ENCODE measurements at regions not wholly inside any gene's neighbourhood (a gene's known extent, or its start where the extent isn't known, plus 50 kb on each side); places are given as distances from the start of the nearest gene placed in this dataset.

DNA sequence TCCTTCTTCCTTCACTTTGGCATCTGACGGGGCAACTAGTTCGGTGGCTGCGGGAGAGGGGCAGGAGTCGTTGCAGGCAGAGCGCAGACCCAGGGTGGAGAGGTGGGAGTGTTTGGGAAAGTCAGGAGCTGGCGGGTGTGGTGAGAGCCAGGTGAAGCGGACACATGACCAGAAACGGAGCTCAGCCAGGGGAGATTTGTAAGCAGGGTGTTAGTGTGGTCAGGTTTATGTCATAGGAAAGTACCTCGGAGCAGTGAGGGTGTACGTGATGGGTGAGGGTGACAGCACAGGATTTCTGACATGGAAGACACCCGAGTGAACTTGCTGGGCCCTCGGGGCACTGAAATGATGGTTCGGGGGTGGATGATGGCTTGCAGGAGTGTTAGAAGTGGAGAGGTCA is 247.4 kb upstream of the TPM1 start:
- H3K4me1 Mint-ChIP-seq (ENCODE audit: low read depth, unreplicated experiment) = peaks cover 43% of the 10 kb centered on the region
- H2AFZ ChIP-seq (ENCODE audit: low read depth, low read length) = no peak overlapping the region
- H3K4me2 ChIP-seq (ENCODE audit: low read length) = no peak overlapping the region
- TF ChIP-seq EZH2 (IDR thresholded peaks at IDR 0.05; ENCODE audit: insufficient read depth, low read length) = no peak
- TF ChIP-seq, protein P1, sequence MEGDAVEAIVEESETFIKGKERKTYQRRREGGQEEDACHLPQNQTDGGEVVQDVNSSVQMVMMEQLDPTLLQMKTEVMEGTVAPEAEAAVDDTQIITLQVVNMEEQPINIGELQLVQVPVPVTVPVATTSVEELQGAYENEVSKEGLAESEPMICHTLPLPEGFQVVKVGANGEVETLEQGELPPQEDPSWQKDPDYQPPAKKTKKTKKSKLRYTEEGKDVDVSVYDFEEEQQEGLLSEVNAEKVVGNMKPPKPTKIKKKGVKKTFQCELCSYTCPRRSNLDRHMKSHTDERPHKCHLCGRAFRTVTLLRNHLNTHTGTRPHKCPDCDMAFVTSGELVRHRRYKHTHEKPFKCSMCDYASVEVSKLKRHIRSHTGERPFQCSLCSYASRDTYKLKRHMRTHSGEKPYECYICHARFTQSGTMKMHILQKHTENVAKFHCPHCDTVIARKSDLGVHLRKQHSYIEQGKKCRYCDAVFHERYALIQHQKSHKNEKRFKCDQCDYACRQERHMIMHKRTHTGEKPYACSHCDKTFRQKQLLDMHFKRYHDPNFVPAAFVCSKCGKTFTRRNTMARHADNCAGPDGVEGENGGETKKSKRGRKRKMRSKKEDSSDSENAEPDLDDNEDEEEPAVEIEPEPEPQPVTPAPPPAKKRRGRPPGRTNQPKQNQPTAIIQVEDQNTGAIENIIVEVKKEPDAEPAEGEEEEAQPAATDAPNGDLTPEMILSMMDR (IDR thresholded peaks at IDR 0.05; ENCODE audit: insufficient read depth, low read depth, low read length) = no peak
- FAIRE-seq (no peak), DNase-seq (ENCODE audit: low read depth) (no peak)
- H3K36me3 ChIP-seq (ENCODE audit: insufficient read depth, low read length) = no peaks in the 10 kb centered on the region
- H3K79me2 ChIP-seq (ENCODE audit: insufficient read depth, low read length) = no peaks in the 10 kb centered on the region
- no peaks in the 10 kb centered on the region for H4K20me1 ChIP-seq (ENCODE audit: insufficient read depth, low read length)
- no peak overlapping the region for H3K27ac ChIP-seq (ENCODE audit: low read depth, low read length)
- peaks cover 6% of the 10 kb centered on the region for H3K27me3 Mint-ChIP-seq (ENCODE audit: low read depth, unreplicated experiment)
- no peak overlapping the region for H3K27ac Mint-ChIP-seq (ENCODE audit: unreplicated experiment)
- peaks cover 39% of the 10 kb centered on the region for H3K36me3 Mint-ChIP-seq (ENCODE audit: low read depth, unreplicated experiment)
- H3K4me1 ChIP-seq (ENCODE audit: insufficient read depth, low read length) = peaks cover 3% of the 10 kb centered on the region
- H3K4me3 ChIP-seq (ENCODE audit: insufficient read depth, low read depth, low read length) = no peak overlapping the region
- H3K4me3 Mint-ChIP-seq (ENCODE audit: unreplicated experiment) = no peak overlapping the region
- H3K9me3 ChIP-seq (ENCODE audit: insufficient read depth, low read depth, low read length) = no peaks in the 10 kb centered on the region
- H3K27me3 ChIP-seq (ENCODE audit: insufficient read depth, low read length) = no peaks in the 10 kb centered on the region
- H3K9me3 Mint-ChIP-seq (ENCODE audit: unreplicated experiment) = peaks cover 2% of the 10 kb centered on the region
- H3K9ac ChIP-seq (ENCODE audit: low read length) = no peak overlapping the region

DNA sequence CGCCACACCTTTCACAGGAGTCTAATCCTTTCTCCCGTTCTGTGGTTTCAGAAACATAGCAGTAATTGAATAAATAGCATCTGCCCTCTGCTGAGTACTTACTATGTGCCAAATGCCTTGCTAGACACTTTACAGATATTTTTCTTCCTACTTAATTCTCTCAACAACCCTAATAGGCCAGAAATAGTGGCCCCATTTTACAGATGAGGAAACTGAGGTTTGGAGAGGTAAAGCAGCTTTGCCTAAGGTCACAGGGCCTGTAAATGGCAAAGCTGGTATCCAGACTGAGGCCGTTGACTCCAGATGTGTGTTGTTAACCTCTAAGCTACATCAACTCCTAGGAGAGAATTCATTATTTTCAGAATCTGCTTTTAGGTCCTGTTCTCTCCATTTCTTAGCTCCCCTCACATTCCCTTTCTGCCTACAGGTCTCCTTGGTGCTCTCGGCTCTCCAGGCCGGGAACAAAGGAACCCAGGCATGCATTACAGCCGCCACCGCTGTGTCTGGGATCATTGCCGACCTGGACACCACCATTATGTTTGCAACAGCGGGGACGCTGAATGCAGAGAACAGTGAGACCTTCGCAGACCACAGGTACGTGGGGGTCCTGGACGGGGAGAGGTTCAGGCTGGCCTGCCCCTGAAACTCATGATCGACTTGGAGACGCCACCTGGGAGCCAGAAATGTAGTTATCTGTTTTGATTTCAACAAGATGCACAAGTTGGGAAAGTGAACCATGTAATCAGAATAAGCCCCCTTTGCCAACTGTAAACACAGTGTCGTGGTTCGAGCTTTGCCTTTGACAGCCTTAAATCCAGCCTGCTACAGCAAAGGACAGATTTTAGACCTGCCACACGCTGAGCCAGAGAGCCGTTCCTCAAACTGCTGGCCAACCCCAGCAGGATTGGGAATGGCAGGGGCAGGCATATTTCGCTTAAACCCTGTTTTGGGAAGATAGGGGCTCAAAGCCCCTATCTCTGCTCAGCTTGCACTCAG is 246.5 kb upstream of the TPM1 start:
- Histone ChIP-seq H3K27ac (ENCODE audit: low read depth, low read length) (no peak overlapping the region), H3K27me3 (ENCODE audit: insufficient read depth, low read length) (no peaks in the 10 kb centered on the region), H3K4me3 (ENCODE audit: insufficient read depth, low read depth, low read length) (no peak overlapping the region), H3K9me3 (ENCODE audit: insufficient read depth, low read depth, low read length) (no peaks in the 10 kb centered on the region), H3K4me2 (ENCODE audit: low read length) (no peak overlapping the region), H3K4me1 (ENCODE audit: insufficient read depth, low read length) (peaks cover 3% of the 10 kb centered on the region), H2AFZ (ENCODE audit: low read depth, low read length) (no peak overlapping the region), H3K9ac (ENCODE audit: low read length) (no peak overlapping the region), H3K79me2 (ENCODE audit: insufficient read depth, low read length) (no peaks in the 10 kb centered on the region), H3K36me3 (ENCODE audit: insufficient read depth, low read length) (no peaks in the 10 kb centered on the region), H4K20me1 (ENCODE audit: insufficient read depth, low read length) (no peaks in the 10 kb centered on the region)
- no peak for TF ChIP-seq EZH2 (IDR thresholded peaks at IDR 0.05; ENCODE audit: insufficient read depth, low read length)
- TF ChIP-seq, protein P1 (IDR thresholded peaks at IDR 0.05; ENCODE audit: insufficient read depth, low read depth, low read length) = no peak
- Mint-ChIP-seq H3K36me3 (ENCODE audit: low read depth, unreplicated experiment) (peaks cover 43% of the 10 kb centered on the region), H3K4me1 (ENCODE audit: low read depth, unreplicated experiment) (peaks cover 36% of the 10 kb centered on the region), H3K9me3 (ENCODE audit: unreplicated experiment) (peaks cover 2% of the 10 kb centered on the region), H3K4me3 (ENCODE audit: unreplicated experiment) (no peak overlapping the region), H3K27ac (ENCODE audit: unreplicated experiment) (no peak overlapping the region), H3K27me3 (ENCODE audit: low read depth, unreplicated experiment) (peaks cover 6% of the 10 kb centered on the region)
- DNase-seq (ENCODE audit: low read depth) (no peak), FAIRE-seq (no peak)

DNA sequence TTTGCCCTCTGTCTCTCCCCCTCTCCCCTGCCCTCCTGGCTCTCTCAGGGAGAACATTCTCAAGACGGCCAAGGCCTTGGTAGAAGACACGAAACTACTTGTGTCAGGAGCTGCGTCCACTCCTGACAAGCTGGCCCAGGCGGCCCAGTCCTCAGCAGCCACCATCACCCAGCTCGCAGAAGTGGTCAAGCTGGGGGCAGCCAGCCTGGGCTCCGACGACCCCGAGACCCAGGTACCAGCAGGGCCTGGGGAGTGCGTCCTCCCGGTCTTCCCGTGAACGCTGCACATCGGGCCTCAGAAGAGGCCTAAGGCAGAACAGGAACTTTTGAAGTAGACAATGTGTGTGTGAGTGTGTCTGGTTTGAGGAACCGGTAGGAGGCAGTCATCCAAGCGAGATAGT is 245.4 kb upstream of the TPM1 start:
- Histone ChIP-seq H3K27me3 (ENCODE audit: insufficient read depth, low read length) (no peaks in the 10 kb centered on the region), H3K4me3 (ENCODE audit: insufficient read depth, low read depth, low read length) (no peak overlapping the region), H3K9me3 (ENCODE audit: insufficient read depth, low read depth, low read length) (no peaks in the 10 kb centered on the region), H2AFZ (ENCODE audit: low read depth, low read length) (no peak overlapping the region), H3K79me2 (ENCODE audit: insufficient read depth, low read length) (no peaks in the 10 kb centered on the region), H3K36me3 (ENCODE audit: insufficient read depth, low read length) (no peaks in the 10 kb centered on the region), H3K4me1 (ENCODE audit: insufficient read depth, low read length) (peaks cover 3% of the 10 kb centered on the region), H3K27ac (ENCODE audit: low read depth, low read length) (no peak overlapping the region), H4K20me1 (ENCODE audit: insufficient read depth, low read length) (no peaks in the 10 kb centered on the region), H3K4me2 (ENCODE audit: low read length) (no peak overlapping the region), H3K9ac (ENCODE audit: low read length) (no peak overlapping the region)
- no peak for TF ChIP-seq EZH2 (IDR thresholded peaks at IDR 0.05; ENCODE audit: insufficient read depth, low read length)
- TF ChIP-seq, protein P1 (IDR thresholded peaks at IDR 0.05; ENCODE audit: insufficient read depth, low read depth, low read length) = no peak
- Mint-ChIP-seq H3K27ac (ENCODE audit: unreplicated experiment) (no peak overlapping the region), H3K4me1 (ENCODE audit: low read depth, unreplicated experiment) (peaks cover 27% of the 10 kb centered on the region), H3K27me3 (ENCODE audit: low read depth, unreplicated experiment) (peaks cover 6% of the 10 kb centered on the region), H3K4me3 (ENCODE audit: unreplicated experiment) (no peak overlapping the region), H3K9me3 (ENCODE audit: unreplicated experiment) (peaks cover 2% of the 10 kb centered on the region), H3K36me3 (ENCODE audit: low read depth, unreplicated experiment) (peaks cover 45% of the 10 kb centered on the region)
- FAIRE-seq (no peak), DNase-seq (ENCODE audit: low read depth) (no peak)
